Right atrium auricular region (tissue), 2 donors: ENCODE measurements at regions not wholly inside any gene's neighbourhood (a gene's known extent, or its start where the extent isn't known, plus 50 kb on each side); places are given as distances from the start of the nearest gene placed in this dataset.

Source experiments
- DNase-seq: peaks from one replicate; pipeline ENCODE4 v3.0.0-alpha.2; 2019; ENCODE audit warnings: low spot score
- H3K27ac ChIP-seq, 2 donors: fragments of 200-600 bp; sonication (generic); 1 replicate in 1 of 2; 2 replicates in 1 of 2; pipeline ENCODE4 v1.5.1; 2016 to 2019
- H3K27me3 ChIP-seq, 2 donors: fragments of 200-600 bp; sonication (generic); one replicate each; pipeline versions ENCODE4 v1.5.1 to v1.6.0; 2017 to 2019
- H3K36me3 ChIP-seq: fragments of 200-600 bp; sonication (generic); one replicate; pipeline ENCODE4 v1.5.1; 2016
- H3K4me1 ChIP-seq, 2 donors: fragments of 200-600 bp; sonication (generic); one replicate each; pipeline versions ENCODE4 v1.5.1 to v1.6.0; 2017 to 2019
- H3K4me3 ChIP-seq, 2 donors: fragments of 200-600 bp; sonication (generic); 1 replicate in 1 of 2; 2 replicates in 1 of 2; pipeline ENCODE4 v1.5.1; 2017 to 2019; ENCODE audit warnings: mild to moderate bottlenecking in 1 of 2, moderate library complexity in 1 of 2
- H3K9me3 ChIP-seq, 2 donors: fragments of 200-600 bp; sonication (generic); one replicate each; pipeline ENCODE4 v1.5.1; 2019
- TF ChIP-seq, protein P1 (sequence below), 2 donors: fragments of 200-600 bp; sonication (generic); IDR thresholded peaks; one replicate each; pipeline ENCODE4 v1.5.1; 2019; ENCODE audit warnings: antibody characterized with exemption in 2 of 2

DNA sequence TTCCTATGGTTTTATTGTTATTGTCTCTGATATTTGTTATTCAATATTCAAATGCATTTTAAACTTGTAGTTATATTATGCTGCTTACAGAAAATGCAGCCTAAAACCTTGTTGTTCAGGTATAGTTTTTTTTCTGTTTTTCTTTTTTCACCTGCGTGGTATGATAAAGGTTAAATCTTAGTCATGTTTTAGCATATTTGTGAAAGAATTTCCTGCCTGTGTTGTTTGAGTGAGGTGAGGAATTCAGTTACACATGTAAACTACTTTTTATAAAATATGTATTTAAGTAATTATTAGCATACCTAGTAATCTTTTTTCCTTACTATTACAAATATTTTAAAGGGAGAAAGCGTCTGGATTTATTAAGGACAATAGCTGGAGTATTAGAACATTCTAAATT lies 90.0 kb upstream of the NAALADL2 start:
- Histone ChIP-seq H3K27me3 (no peaks in the 10 kb centered on the region), H3K27ac (no peak overlapping the region), H3K9me3 (no peaks in the 10 kb centered on the region), H3K4me3 (no peak overlapping the region), H3K36me3 (no peaks in the 10 kb centered on the region), H3K4me1 (no peaks in the 10 kb centered on the region)
- TF ChIP-seq, protein P1, sequence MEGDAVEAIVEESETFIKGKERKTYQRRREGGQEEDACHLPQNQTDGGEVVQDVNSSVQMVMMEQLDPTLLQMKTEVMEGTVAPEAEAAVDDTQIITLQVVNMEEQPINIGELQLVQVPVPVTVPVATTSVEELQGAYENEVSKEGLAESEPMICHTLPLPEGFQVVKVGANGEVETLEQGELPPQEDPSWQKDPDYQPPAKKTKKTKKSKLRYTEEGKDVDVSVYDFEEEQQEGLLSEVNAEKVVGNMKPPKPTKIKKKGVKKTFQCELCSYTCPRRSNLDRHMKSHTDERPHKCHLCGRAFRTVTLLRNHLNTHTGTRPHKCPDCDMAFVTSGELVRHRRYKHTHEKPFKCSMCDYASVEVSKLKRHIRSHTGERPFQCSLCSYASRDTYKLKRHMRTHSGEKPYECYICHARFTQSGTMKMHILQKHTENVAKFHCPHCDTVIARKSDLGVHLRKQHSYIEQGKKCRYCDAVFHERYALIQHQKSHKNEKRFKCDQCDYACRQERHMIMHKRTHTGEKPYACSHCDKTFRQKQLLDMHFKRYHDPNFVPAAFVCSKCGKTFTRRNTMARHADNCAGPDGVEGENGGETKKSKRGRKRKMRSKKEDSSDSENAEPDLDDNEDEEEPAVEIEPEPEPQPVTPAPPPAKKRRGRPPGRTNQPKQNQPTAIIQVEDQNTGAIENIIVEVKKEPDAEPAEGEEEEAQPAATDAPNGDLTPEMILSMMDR (IDR thresholded peaks at IDR 0.05): no peak
- DNase-seq: no peak

DNA sequence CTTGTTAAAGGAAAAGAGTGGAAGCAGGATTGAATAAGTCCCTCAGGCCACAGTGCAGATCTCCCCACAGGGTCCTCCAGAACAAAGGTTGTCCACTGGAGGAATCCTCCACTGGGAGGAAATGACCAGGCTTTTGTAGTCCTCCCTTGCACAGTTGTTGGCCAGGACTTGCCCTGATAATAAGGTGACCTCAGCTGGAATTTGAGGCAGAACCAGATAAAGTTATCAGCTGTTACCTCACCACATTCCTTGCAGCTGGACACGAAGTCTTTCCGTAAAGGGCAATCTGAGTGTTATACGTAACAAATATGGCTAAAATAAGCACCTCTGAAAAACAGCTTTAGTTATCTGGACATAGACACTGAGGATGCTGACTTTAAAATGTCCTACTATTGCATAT lies 83.5 kb upstream of the NAALADL2 start:
- H3K4me3 ChIP-seq: no peak overlapping the region
- H3K9me3 ChIP-seq: no peaks in the 10 kb centered on the region
- TF ChIP-seq, protein P1 (IDR thresholded peaks at IDR 0.05): no peak
- H3K36me3 ChIP-seq: no peaks in the 10 kb centered on the region
- peak overlapping the region in 1 of 2 donors; percentile 86 for H3K27ac ChIP-seq
- H3K27me3 ChIP-seq: no peaks in the 10 kb centered on the region
- H3K4me1 ChIP-seq: peaks cover 0 to 16% of the 10 kb centered on the region in 2 donors
- no peak for DNase-seq

GRCh38 chr3:174776123-174776522 lies 83.0 kb upstream of the NAALADL2 start:
- H3K27me3 ChIP-seq: no peaks in the 10 kb centered on the region
- H3K36me3 ChIP-seq: no peaks in the 10 kb centered on the region
- no peaks in the 10 kb centered on the region for H3K9me3 ChIP-seq
- H3K4me3 ChIP-seq: no peak overlapping the region
- H3K4me1 ChIP-seq: peaks cover 0 to 16% of the 10 kb centered on the region in 2 donors
- DNase-seq: no peak
- H3K27ac ChIP-seq: peak overlapping the region in 1 of 2 donors; percentile 86
- TF ChIP-seq, protein P1 (IDR thresholded peaks at IDR 0.05): no peak

DNA sequence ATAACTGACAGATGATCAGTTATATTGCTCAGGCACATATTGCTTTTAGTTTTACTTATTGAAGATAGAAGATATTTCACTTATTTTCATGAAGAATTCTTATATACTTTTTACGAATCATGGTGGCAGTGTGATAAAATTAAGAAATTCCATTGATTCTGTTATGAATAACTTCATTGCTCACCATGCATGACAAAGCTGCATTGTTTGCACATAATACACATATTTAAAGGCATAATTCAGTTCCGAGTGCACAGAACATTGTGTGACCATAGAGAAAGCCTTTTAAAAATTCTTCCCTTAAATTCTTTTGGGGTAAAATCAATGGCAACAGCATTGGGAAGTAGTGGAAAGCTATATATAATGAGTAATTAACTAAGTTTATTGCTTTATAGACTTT lies 82.5 kb upstream of the NAALADL2 start:
- DNase-seq: no peak
- Histone ChIP-seq H3K27me3 (no peaks in the 10 kb centered on the region), H3K4me1 (peaks cover 0 to 16% of the 10 kb centered on the region in 2 donors), H3K27ac (peak overlapping the region in 1 of 2 donors; percentile 86), H3K4me3 (no peak overlapping the region), H3K36me3 (no peaks in the 10 kb centered on the region), H3K9me3 (no peaks in the 10 kb centered on the region)
- TF ChIP-seq, protein P1 (IDR thresholded peaks at IDR 0.05): no peak

DNA sequence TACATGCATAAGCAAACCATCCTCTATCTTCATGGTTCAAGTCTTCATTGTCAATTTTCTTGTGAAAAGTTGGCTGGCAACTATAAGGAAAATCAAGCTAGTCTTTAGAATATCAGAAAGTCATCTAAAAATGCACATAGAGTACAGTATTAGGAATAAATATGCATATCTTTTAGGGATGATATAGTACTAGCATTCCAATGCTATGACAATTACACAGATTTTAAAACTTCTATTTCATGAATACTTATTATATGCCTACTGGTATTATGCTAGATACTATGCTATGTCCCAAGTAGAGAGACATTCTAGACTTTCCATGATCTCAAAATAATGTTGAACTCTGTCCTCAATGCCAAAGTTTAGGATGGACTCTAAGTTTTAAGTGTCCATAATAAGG lies 81.3 kb upstream of the NAALADL2 start:
- Histone ChIP-seq H3K9me3 (no peaks in the 10 kb centered on the region), H3K36me3 (no peaks in the 10 kb centered on the region), H3K4me1 (peaks cover 0 to 16% of the 10 kb centered on the region in 2 donors), H3K27me3 (no peaks in the 10 kb centered on the region), H3K4me3 (no peak overlapping the region), H3K27ac (no peak overlapping the region)
- no peak for DNase-seq
- TF ChIP-seq, protein P1 (IDR thresholded peaks at IDR 0.05): no peak

- H3K36me3 ChIP-seq: no peaks in the 10 kb centered on the region
- TF ChIP-seq, protein P1 (IDR thresholded peaks at IDR 0.05): no peak
Observed at GRCh38 chr3:174783502-174783901, 75.6 kb upstream of the NAALADL2 start.

More at GRCh38 chr3:174783502-174783901, 75.6 kb upstream of the NAALADL2 start:
- Histone ChIP-seq H3K4me3 (no peak overlapping the region), H3K27me3 (no peaks in the 10 kb centered on the region), H3K27ac (no peak overlapping the region), H3K4me1 (no peaks in the 10 kb centered on the region), H3K9me3 (no peaks in the 10 kb centered on the region)
- DNase-seq: no peak
